CD4-positive, alpha-beta T cell treated with Interleukin-1 beta for 1 hour (primary cell): ENCODE measurements at regions not wholly inside any gene's neighbourhood (a gene's known extent, or its start where the extent isn't known, plus 50 kb on each side); places are given as distances from the start of the nearest gene placed in this dataset.
"Not testable (repeated sequence)": the region's sequence is repeated elsewhere in the genome, so short reads cannot be mapped to it uniquely, and the experiment has no call there.

ENCODE experiments used
- DNase-seq, 2 donors: peaks; one replicate each; pipeline ENCODE4 v3.0.0-alpha.2; 2020 to 2022

GRCh38 chr4:164615964-164616363, 138.0 kb upstream of the SMIM31 start:
- DNase-seq, result no peak

- DNase-seq, result no peak
Observed at GRCh38 chr4:164616961-164617360, 137.0 kb upstream of the SMIM31 start.

- DNase-seq, result no peak
Observed at GRCh38 chr4:164617426-164617825, 136.5 kb upstream of the SMIM31 start.

- no peak for DNase-seq
Observed at GRCh38 chr4:164617911-164618310, 136.0 kb upstream of the SMIM31 start.

- no peak for DNase-seq
Observed at GRCh38 chr4:164621886-164622521, 131.9 kb upstream of the SMIM31 start.

- no peak for DNase-seq
Observed at GRCh38 chr4:164623099-164623498, 130.8 kb upstream of the SMIM31 start.

- DNase-seq, result no peak
Observed at GRCh38 chr4:164639001-164639400, 114.9 kb upstream of the SMIM31 start.

GRCh38 chr4:164648151-164648848, 105.6 kb upstream of the SMIM31 start:
- DNase-seq, result no peak

- no peak for DNase-seq
Observed at GRCh38 chr4:164648849-164649212, 105.1 kb upstream of the SMIM31 start.

GRCh38 chr4:164659765-164660164, 94.2 kb upstream of the SMIM31 start:
- no peak for DNase-seq

GRCh38 chr4:164676152-164676551, 77.8 kb upstream of the SMIM31 start:
- DNase-seq, result not testable (repeated sequence)

GRCh38 chr4:164683040-164683439, 70.9 kb upstream of the SMIM31 start:
- no peak for DNase-seq

GRCh38 chr4:164695650-164696049, 58.3 kb upstream of the SMIM31 start:
- no peak for DNase-seq

- no peak for DNase-seq
Observed at GRCh38 chr4:164700471-164700870, 53.5 kb upstream of the SMIM31 start.

- no peak for DNase-seq
Observed at GRCh38 chr4:164701665-164702064, 52.3 kb upstream of the SMIM31 start.
